LHCN-M2 (cell line): ENCODE measurements at regions not wholly inside any gene's neighbourhood (a gene's known extent, or its start where the extent isn't known, plus 50 kb on each side); places are given as distances from the start of the nearest gene placed in this dataset.
A peak's percentile ranks its signal among the peaks of the same experiment; 100 is the strongest.

Experiments
- DNase-seq: peaks from one replicate; pipeline ENCODE4 v3.0.0-alpha.2; 2012; ENCODE audit warnings: low read depth

DNA sequence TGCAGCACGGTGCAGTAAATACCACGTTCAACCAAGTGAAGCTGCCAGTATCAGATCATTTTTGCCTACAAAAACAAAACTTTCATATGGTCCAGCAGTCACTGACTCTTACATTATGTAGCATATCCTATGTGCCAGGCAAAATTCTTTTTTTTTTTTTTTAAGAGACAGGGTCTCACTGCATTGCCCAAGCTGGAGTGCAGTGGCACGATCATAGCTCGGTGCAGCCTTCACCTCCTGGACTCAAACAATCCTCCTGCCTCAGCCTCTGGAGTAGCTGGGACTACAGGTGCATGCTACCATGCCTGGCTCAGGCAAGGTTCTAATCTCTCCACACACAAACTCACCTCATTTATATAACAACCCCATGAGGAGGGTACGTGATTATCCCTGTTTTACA lies 208.6 kb upstream of the JARID2 start:
- DNase-seq, result no peak

- DNase-seq, result no peak
These were observed 207.7 kb upstream of the JARID2 start for GRCh38 chr6:15038013-15038791.

DNA sequence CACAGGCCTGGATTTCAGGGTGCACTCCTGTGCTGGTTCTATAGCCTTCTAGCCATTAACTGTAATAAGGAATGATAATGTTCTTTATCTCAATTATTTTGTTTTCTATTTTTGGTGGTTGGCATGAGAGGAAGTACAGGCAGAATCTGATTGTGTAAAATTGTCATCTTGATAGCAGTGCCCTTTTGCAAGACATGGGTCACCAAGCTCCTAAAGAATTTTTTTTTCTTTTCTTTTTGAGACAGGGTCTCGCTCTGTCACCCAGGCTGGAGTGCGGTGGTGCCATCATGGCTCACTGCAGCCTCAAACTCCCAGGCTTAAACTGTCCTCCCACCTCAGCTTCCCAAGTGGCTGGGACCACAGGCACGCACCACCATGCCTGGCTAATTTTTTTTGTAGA lies 206.7 kb upstream of the JARID2 start:
- no peak for DNase-seq

GRCh38 chr6:15042938-15043337 lies 202.9 kb upstream of the JARID2 start:
- no peak for DNase-seq

DNA sequence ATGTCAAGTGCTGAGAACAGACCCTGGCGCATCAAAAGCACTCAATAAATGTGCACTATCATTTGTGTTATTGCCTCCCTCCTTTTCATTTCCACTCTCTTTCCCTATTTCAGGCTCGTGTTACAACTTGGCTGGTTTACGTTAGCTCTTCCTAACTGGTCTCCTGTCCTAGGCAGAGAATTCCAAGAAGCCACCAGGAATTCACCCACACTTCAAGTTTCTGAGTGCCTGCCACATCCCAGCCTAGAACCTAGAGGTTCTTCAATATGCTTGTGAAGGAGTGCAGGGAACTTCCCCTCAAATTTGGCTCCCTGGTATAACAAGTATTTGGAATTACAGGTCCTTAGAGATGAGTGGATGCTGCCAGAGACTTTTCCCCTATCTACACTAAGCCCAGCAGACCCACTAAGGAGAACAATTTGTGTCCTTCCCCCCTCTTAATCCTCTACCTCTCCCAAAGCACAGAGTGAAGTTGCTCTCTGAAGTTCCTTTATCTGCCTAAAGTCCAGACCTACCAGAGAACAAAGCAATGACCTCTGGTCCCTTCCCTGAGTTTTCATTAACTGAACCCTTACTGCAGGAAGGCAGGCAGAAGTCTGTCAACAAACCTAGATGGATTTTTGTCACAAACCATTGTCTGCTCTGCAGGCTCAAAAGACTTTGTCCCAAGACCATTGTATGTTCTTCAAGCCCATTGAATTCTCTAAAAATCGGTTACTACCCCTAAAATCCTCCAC lies 201.6 kb upstream of the JARID2 start:
- no peak for DNase-seq

- DNase-seq, result no peak
These were observed 200.9 kb upstream of the JARID2 start for GRCh38 chr6:15044948-15045347.

DNA sequence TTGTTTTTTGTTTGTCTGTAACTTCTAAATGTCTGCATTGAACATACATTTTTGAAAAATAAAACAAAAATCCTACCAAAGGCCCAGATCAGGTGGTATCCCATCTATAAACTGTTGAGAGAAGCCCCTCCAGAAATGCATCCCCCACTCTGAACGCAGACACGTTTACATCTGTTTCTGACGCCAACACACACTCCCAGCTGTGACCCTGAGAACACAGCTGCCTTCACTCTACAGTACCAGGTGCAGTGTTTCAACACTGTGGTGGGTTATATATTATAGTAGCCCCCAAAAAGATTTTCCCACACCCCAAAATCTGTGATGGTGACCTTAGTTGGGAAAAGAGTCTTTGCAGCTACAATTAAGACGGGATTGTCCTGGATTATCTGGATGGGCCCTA lies 199.1 kb upstream of the JARID2 start:
- DNase-seq, result no peak

DNA sequence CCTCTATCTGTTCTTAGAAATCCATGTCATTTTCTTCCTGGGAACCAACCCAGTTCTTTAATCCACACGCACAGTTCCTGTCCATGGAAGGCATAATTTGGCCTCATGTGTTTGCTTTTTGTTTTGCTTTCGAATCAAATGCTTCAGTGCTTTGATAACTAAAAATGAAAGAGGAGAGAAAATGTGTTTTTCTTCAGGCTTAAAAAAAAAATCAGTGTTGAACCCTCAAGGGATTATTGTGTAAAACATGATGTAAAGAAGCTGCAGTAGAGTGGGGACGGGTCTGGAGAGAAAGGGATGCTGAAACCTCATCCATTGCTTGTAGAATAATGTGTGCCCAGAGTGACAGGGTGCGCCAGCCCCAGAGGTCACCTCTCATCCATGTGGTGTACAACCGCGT lies 197.5 kb upstream of the JARID2 start:
- no peak for DNase-seq

GRCh38 chr6:15058200-15059061 lies 187.4 kb upstream of the JARID2 start:
- no peak for DNase-seq

DNA sequence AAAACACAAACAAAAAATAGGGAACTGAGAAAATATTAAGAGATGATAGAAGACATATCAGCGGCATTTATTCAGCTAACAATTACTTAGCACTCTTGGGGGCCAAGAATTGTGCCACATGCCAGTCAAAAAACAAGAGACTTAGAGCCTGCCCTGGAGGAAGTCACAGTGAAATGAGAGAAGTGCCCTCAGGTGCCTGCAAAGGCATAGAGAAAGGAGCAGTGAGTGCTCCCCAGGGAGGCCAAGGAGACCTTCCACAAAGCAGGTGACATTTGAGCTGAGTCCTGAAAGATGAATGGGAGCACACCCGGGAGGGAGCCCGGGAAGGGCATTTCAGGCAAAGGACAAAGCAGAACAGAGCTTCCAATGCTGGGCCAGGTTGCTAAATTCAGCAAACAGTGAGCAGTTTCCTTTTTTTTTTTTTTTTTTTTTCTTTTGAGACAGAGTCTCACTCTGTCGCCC lies 184.7 kb upstream of the JARID2 start:
- no peak for DNase-seq

DNA sequence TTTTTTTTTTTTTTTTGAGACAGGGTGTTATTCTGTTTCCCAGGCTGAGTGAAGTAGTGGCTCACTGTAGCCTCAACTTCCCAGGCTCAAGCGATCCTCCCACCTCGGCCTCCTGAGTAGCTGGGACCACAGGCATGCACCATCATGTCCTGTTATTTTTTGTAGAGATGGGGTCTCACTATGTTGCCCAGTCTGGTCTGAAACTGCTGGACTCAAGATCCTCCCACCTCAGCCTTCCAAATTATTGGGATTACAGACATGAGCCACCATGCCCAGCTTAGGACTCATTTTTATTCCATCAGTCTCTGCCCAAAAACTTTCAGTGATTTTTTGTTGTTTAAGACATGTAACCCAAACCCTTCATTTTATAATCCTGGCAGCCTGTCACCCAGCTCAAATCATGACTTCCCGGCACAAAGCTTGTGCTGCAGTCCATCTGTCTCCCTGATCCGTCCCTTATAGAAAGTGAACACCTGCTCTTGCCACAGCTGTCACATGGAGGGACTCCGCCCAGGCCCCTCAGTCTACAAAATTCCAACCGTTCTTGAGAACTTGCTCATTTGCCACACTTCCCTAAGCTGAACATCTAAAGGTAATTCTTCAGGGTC lies 183.9 kb upstream of the JARID2 start:
- no peak for DNase-seq

GRCh38 chr6:15062516-15063252 lies 183.2 kb upstream of the JARID2 start:
- peak; percentile 98 for DNase-seq

DNA sequence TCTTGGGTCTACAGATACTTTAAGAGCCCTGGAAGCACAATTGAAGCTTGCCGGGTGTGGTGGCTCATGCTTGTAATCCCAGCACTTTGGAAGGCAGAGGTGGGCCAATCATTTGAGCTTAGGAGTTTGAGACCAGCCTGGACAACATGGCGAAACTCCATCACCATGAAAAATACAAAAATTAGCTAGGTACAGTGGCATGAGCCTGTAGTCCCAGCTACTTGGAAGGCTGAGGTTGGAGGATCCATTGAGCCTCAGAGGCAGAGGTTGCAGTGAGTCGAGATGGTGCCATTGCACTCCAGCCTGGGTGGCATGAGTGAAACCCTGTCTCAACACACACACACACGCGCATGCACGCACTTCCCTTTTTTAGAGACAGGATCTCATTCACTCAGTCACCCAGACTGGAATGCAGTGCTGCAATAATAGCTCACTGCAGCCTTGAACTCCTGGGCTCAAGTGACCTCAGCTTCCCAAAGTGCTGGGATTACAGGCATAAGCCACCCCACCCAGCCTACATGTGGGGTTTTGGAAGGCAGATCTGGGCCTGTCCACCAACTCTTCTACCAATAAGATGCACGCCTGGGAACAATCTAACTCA lies 182.5 kb upstream of the JARID2 start:
- DNase-seq, result peak; percentile 36

- DNase-seq, result peak; percentile 17
These were observed 180.4 kb upstream of the JARID2 start for GRCh38 chr6:15065261-15065989.

DNA sequence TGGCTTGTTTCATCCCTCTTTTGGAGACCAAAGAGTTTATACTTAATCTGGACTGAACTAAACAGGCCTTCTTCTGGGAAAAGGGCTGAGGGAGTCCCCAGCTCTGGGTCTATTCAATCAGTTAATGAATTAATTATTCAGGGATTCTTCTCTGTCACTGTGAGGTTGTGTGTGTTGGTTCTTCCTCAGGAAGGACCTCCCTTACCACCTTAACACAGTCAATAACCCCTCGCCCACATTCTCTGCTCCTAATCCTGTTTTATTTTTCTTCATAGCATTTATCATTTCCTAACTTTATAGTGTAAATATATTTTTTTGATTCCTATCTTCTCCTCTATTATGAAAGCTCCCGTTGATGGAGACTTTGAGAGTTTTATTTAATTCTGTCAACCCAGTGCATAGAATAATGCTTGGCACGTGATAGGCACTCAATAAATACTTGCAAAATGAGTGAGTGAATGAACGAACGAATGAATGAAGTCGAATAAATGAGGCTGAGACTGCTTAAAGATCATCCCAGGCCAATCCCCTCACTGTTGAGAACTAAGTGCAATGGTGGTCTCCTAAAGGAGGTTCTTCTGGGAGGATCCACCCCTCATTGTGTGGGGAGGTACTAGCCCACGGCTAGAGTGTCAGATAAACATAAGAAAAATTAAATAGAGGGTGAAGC lies 179.6 kb upstream of the JARID2 start:
- DNase-seq, result no peak

DNA sequence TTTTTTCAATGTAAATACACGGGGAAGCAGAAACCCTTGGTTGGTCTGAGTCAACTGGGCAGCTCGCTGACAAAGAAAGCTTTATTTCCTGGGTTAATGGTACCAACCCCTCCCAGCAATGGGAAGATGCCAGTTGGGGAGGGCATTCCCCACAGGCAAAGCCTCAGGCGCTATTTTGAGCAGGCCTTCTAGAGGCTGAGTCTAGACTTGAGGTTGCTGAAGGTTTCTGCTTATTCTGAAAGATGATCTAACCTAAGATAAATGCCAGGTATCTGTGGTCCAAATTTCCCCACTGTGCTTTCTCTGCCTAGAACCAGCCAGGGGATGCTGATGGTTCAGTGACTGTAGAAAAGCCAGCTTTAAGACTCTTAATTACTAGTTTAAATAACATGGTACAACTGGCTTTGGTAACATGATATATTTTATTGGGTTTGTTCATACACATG lies 172.5 kb upstream of the JARID2 start:
- DNase-seq, result no peak

DNA sequence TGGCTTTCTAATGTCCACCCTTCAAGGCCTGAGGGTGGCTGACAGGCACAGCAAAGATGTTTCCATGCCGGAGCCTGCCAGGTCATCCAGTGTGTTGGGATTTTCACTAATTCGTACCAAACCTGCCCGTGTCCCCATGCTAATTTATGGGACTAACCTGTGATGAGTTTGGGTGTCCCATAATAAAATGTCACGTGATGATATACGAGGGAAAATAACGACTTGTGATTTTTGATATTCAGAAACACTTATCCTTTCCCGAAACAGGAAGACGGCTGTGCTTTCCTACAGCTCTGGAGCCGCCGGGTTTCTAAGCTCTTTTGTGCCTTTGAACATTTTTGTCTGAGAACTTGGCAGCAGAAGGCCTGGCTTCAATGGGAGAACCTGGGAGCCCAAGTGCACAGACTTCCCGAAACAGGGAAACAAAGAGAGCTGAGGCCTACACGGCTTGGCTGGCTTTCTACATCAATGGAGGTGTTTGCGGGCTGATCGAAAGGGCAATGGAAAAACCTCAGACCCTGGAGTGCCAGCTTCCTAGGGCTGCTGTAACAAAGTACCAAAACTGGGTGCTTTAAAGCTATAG lies 171.9 kb upstream of the JARID2 start:
- DNase-seq, result no peak

- no peak for DNase-seq
These were observed 171.1 kb upstream of the JARID2 start for GRCh38 chr6:15074806-15075205.

DNA sequence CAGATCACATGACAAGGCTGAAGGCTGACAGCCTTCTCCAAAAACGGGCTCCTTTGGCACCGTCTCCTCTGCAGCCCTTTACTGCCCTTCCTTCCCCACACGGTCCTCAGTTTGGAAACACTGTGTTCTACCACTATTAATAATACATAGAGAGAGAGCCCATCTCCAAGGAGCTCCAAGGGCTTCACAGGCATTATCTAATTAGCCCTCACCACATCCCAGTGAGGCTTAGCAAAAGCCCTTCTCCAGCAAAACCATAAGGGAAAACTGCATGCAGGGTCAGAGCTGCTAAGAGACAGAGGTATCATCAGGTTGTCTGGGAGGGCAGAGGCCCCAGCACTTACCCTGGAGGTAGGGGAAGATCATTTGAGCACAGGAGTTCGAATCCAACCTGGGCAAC lies 169.3 kb upstream of the JARID2 start:
- DNase-seq, result no peak
